ENCODE measurements at regions not wholly inside any gene's neighbourhood (a gene's known extent, or its start where the extent isn't known, plus 50 kb on each side); places are given as distances from the start of the nearest gene placed in this dataset.
"Not testable (repeated sequence)": the region's sequence is repeated elsewhere in the genome, so short reads cannot be mapped to it uniquely, and the experiment has no call there.

GRCh38 chr6:115617031-115617430 lies 443.7 kb downstream of the FRK start:
- Mint-ChIP-seq H3K27me3 (ENCODE audit: low read depth) (no peaks in the 10 kb centered on the region), H3K4me1 (ENCODE audit: low read depth) (no peaks in the 10 kb centered on the region), H3K4me3 (no peak overlapping the region), H3K36me3 (ENCODE audit: low read depth) (no peaks in the 10 kb centered on the region), H3K27ac (no peak overlapping the region), H3K9me3 (peaks cover 6% of the 10 kb centered on the region)
- DNase-seq (ENCODE audit: low spot score), result no peak

- DNase-seq (ENCODE audit: low spot score), result no peak
- Mint-ChIP-seq H3K4me3 (no peak overlapping the region), H3K36me3 (ENCODE audit: low read depth) (no peaks in the 10 kb centered on the region), H3K4me1 (ENCODE audit: low read depth) (no peaks in the 10 kb centered on the region), H3K27ac (no peak overlapping the region), H3K9me3 (peaks cover 4% of the 10 kb centered on the region), H3K27me3 (ENCODE audit: low read depth) (no peaks in the 10 kb centered on the region)
Observed at GRCh38 chr6:115613488-115613887, 447.2 kb downstream of the FRK start.

GRCh38 chr6:115612796-115613479 lies 447.8 kb downstream of the FRK start:
- H3K4me3 Mint-ChIP-seq, result no peak overlapping the region
- H3K9me3 Mint-ChIP-seq, result no peaks in the 10 kb centered on the region
- no peaks in the 10 kb centered on the region for H3K4me1 Mint-ChIP-seq (ENCODE audit: low read depth)
- H3K27ac Mint-ChIP-seq, result no peak overlapping the region
- no peaks in the 10 kb centered on the region for H3K27me3 Mint-ChIP-seq (ENCODE audit: low read depth)
- no peak for DNase-seq (ENCODE audit: low spot score)
- H3K36me3 Mint-ChIP-seq (ENCODE audit: low read depth), result no peaks in the 10 kb centered on the region

GRCh38 chr6:115612216-115612615 lies 448.5 kb downstream of the FRK start:
- Mint-ChIP-seq H3K36me3 (ENCODE audit: low read depth) (no peaks in the 10 kb centered on the region), H3K9me3 (no peaks in the 10 kb centered on the region)

GRCh38 chr6:115610696-115611095 lies 450.0 kb downstream of the FRK start:
- peaks cover 5% of the 10 kb centered on the region for H3K9me3 Mint-ChIP-seq
- no peaks in the 10 kb centered on the region for H3K27me3 Mint-ChIP-seq (ENCODE audit: low read depth)
- no peak overlapping the region for H3K4me3 Mint-ChIP-seq
- H3K4me1 Mint-ChIP-seq (ENCODE audit: low read depth), result no peaks in the 10 kb centered on the region
- H3K36me3 Mint-ChIP-seq (ENCODE audit: low read depth), result no peaks in the 10 kb centered on the region
- no peak overlapping the region for H3K27ac Mint-ChIP-seq
- no peak for DNase-seq (ENCODE audit: low spot score)

More at GRCh38 chr6:115612216-115612615, 448.5 kb downstream of the FRK start:
- Mint-ChIP-seq H3K4me1 (ENCODE audit: low read depth) (no peaks in the 10 kb centered on the region), H3K27me3 (ENCODE audit: low read depth) (no peaks in the 10 kb centered on the region), H3K4me3 (no peak overlapping the region), H3K27ac (no peak overlapping the region)
- no peak for DNase-seq (ENCODE audit: low spot score)

GRCh38 chr6:115609111-115609510 lies 451.6 kb downstream of the FRK start:
- Mint-ChIP-seq H3K9me3 (peaks cover 10% of the 10 kb centered on the region), H3K4me1 (ENCODE audit: low read depth) (no peaks in the 10 kb centered on the region), H3K4me3 (no peak overlapping the region), H3K27me3 (ENCODE audit: low read depth) (no peaks in the 10 kb centered on the region), H3K27ac (no peak overlapping the region), H3K36me3 (ENCODE audit: low read depth) (no peaks in the 10 kb centered on the region)
- no peak for DNase-seq (ENCODE audit: low spot score)

GRCh38 chr6:115602466-115602865 lies 458.2 kb downstream of the FRK start:
- H3K27me3 Mint-ChIP-seq (ENCODE audit: low read depth), result no peaks in the 10 kb centered on the region
- no peak for DNase-seq (ENCODE audit: low spot score)
- no peaks in the 10 kb centered on the region for H3K36me3 Mint-ChIP-seq (ENCODE audit: low read depth)
- H3K9me3 Mint-ChIP-seq, result peaks cover 18% of the 10 kb centered on the region
- H3K27ac Mint-ChIP-seq, result no peak overlapping the region
- no peaks in the 10 kb centered on the region for H3K4me1 Mint-ChIP-seq (ENCODE audit: low read depth)
- H3K4me3 Mint-ChIP-seq, result no peak overlapping the region

GRCh38 chr6:115601509-115601908 lies 459.2 kb downstream of the FRK start:
- Mint-ChIP-seq H3K36me3 (ENCODE audit: low read depth) (no peaks in the 10 kb centered on the region), H3K27ac (no peak overlapping the region), H3K4me3 (no peak overlapping the region), H3K27me3 (ENCODE audit: low read depth) (no peaks in the 10 kb centered on the region), H3K4me1 (ENCODE audit: low read depth) (no peaks in the 10 kb centered on the region), H3K9me3 (peaks cover 18% of the 10 kb centered on the region)
- DNase-seq (ENCODE audit: low spot score), result no peak

- Mint-ChIP-seq H3K36me3 (ENCODE audit: low read depth) (no peaks in the 10 kb centered on the region), H3K27me3 (ENCODE audit: low read depth) (no peaks in the 10 kb centered on the region), H3K4me3 (no peak overlapping the region), H3K27ac (no peak overlapping the region), H3K9me3 (peaks cover 17% of the 10 kb centered on the region), H3K4me1 (ENCODE audit: low read depth) (no peaks in the 10 kb centered on the region)
- DNase-seq (ENCODE audit: low spot score), result no peak
Observed at GRCh38 chr6:115601064-115601463, 459.6 kb downstream of the FRK start.

- Mint-ChIP-seq H3K27me3 (ENCODE audit: low read depth) (no peaks in the 10 kb centered on the region), H3K9me3 (peaks cover 21% of the 10 kb centered on the region), H3K4me1 (ENCODE audit: low read depth) (no peaks in the 10 kb centered on the region), H3K4me3 (no peak overlapping the region), H3K36me3 (ENCODE audit: low read depth) (no peaks in the 10 kb centered on the region), H3K27ac (no peak overlapping the region)
- no peak for DNase-seq (ENCODE audit: low spot score)
Observed at GRCh38 chr6:115594891-115595290, 465.8 kb downstream of the FRK start.

- Mint-ChIP-seq H3K27ac (no peak overlapping the region), H3K4me3 (no peak overlapping the region), H3K4me1 (ENCODE audit: low read depth) (no peaks in the 10 kb centered on the region), H3K27me3 (ENCODE audit: low read depth) (no peaks in the 10 kb centered on the region), H3K36me3 (ENCODE audit: low read depth) (no peaks in the 10 kb centered on the region), H3K9me3 (peaks cover 22% of the 10 kb centered on the region)
- no peak for DNase-seq (ENCODE audit: low spot score)
Observed at GRCh38 chr6:115592025-115592424, 468.7 kb downstream of the FRK start.

- not testable (repeated sequence) for H3K4me1 Mint-ChIP-seq (ENCODE audit: low read depth); H3K4me3 Mint-ChIP-seq
Observed at GRCh38 chr6:115589072-115589471, 471.6 kb downstream of the FRK start.

GRCh38 chr6:115583290-115583689 lies 477.4 kb downstream of the FRK start:
- DNase-seq (ENCODE audit: low spot score), result no peak
- no peaks in the 10 kb centered on the region for H3K4me1 Mint-ChIP-seq (ENCODE audit: low read depth)

More at GRCh38 chr6:115589072-115589471, 471.6 kb downstream of the FRK start:
- H3K36me3 Mint-ChIP-seq (ENCODE audit: low read depth); DNase-seq (ENCODE audit: low spot score); H3K27ac Mint-ChIP-seq; H3K27me3 Mint-ChIP-seq (ENCODE audit: low read depth): not testable (repeated sequence)
- H3K9me3 Mint-ChIP-seq, result peaks cover 29% of the 10 kb centered on the region

GRCh38 chr6:115582386-115582785 lies 478.3 kb downstream of the FRK start:
- Mint-ChIP-seq H3K4me1 (ENCODE audit: low read depth) (no peaks in the 10 kb centered on the region), H3K27me3 (ENCODE audit: low read depth) (no peaks in the 10 kb centered on the region), H3K36me3 (ENCODE audit: low read depth) (no peaks in the 10 kb centered on the region), H3K4me3 (no peak overlapping the region), H3K27ac (no peak overlapping the region), H3K9me3 (peaks cover 9% of the 10 kb centered on the region)
- no peak for DNase-seq (ENCODE audit: low spot score)

More at GRCh38 chr6:115583290-115583689, 477.4 kb downstream of the FRK start:
- H3K36me3 Mint-ChIP-seq (ENCODE audit: low read depth), result no peaks in the 10 kb centered on the region
- H3K27me3 Mint-ChIP-seq (ENCODE audit: low read depth), result no peaks in the 10 kb centered on the region
- H3K9me3 Mint-ChIP-seq, result peaks cover 7% of the 10 kb centered on the region
- H3K27ac Mint-ChIP-seq, result no peak overlapping the region
- no peak overlapping the region for H3K4me3 Mint-ChIP-seq

- not testable (repeated sequence) for H3K4me3 Mint-ChIP-seq; H3K9me3 Mint-ChIP-seq; H3K4me1 Mint-ChIP-seq (ENCODE audit: low read depth); H3K36me3 Mint-ChIP-seq (ENCODE audit: low read depth); H3K27ac Mint-ChIP-seq; H3K27me3 Mint-ChIP-seq (ENCODE audit: low read depth); DNase-seq (ENCODE audit: low spot score)
Observed at GRCh38 chr6:115579565-115579964, 481.1 kb downstream of the FRK start.

All from T-helper 2 cell treated with Interferon-gamma antibody and Interleukin-4, amounts not matched to agents 5 μg/mL and 100 μg/mL, for 36 hours (primary cell).